AML-193 (cell line): ENCODE measurements at regions not wholly inside any gene's neighbourhood (a gene's known extent, or its start where the extent isn't known, plus 50 kb on each side); places are given as distances from the start of the nearest gene placed in this dataset.
A peak's percentile ranks its signal among the peaks of the same experiment; 100 is the strongest.
"Not testable (repeated sequence)": the region's sequence is repeated elsewhere in the genome, so short reads cannot be mapped to it uniquely, and the experiment has no call there.

Experiments used
- DNase-seq, 2 experiments: peaks; one replicate each; lab custom pipeline; 2025; lab: John Stamatoyannopoulos, UW

DNA sequence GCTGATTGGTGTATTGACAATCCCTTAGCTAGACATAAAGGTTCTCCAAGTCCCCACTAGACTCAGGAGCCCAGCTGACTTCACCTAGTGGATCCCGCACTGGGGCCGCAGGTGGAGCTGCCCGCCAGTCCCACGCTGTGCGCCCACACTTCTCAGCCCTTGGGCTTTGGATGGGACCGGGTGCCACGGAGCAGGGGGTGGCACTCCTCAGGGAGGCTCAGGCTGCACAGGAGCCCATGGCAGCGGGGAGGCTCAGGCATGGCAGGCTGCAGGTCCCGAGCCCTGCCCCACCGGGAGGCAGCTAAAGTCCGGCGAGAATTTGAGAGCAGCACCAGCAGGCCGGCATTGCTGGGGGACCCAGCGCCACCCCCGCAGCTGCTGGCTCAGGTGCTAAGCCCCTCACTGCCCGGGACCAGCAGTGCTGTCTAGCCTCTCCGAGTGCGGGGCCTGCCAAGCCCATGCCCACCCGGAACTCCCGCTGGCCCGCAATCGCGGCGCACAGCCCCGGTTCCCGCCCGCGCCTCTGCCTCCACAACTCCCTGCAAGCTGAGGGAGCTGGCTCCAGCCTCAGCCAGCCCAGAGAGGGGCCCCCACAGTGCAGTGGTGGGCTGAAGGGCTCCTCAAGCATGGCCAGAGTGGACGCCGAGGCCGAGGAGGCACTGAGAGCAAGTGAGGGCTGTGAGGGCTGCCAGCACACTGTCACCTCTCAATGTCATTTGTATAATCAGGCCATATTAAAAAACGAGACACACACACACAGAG, 437.2 kb downstream of the CSNK1G3 start:
- no peak for DNase-seq

DNA sequence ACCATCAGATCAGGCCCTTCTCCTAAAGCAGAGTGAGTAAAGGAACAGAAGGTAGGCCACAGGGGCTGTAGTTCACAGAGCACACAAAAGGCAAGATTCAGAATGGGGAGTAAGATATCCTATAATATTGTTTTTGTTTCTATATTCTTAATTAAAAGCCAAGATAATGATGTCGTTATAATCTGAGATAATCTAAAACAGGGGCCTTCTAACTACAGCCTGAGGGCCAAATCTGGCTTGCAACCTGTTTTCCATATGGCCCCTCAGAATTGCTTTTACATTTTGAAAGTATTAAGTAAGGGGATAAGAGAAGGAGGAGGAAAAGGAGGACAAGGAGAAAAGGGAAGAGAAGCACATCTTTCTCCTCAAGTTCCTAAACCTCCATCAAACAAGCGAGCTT, 435.8 kb downstream of the CSNK1G3 start:
- DNase-seq: no peak

DNA sequence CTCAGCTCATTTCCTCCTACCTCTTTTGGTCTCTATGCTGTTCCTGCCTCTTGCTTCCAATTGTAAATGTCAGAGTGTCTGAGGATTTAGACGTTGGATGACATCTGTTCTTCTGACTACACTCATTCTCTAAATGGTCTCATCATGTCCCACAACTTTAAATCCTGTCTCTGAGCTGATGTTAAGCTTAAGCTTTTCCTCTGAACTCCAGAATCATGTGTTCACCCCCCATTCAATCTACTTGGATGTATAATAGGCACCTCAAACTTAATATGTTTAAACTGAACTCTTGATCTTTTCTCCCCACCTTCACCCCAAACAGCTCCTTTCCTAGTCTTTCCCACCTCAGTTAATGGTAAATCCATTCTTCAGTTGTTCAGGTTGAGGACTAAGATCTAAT, 433.6 kb downstream of the CSNK1G3 start:
- DNase-seq: no peak

DNA sequence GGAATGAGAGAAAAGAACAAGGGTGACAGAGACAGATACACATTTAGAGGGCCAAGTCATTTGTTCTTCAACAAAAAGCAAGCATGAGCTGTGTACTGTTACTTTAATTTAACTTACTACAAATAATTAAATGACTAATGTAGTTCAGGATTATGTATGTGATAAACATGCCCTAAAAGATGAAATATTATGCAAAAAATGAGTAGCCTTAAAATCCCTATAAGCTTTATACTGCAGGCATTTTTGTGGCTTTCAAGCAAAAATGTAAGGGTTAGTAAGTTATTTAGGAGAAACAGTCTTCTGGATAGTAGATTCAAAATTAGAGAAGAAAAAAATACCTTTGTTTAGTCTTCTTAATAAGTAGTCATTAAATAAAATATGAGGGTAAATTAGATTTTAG, 431.2 kb downstream of the CSNK1G3 start:
- no peak for DNase-seq

DNA sequence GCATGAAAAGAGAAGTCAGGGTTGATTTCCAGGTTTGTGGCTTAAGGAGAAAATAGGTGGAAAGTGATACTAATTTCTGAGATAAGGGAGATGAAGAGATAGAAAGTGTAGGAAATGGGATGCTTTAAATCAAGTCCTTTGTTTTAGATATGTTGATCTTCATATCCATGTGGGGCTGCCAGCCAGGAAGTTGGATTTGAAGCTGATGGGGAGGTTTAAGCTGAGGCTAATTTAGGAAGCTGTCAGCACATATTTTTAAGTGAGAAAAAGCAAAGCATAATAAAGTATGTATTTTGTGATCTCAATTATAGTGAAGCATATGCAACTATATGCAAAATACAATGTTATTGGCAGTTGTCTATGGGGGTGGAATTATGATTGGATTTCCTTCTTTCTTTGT, 428.4 kb downstream of the CSNK1G3 start:
- DNase-seq: no peak

DNA sequence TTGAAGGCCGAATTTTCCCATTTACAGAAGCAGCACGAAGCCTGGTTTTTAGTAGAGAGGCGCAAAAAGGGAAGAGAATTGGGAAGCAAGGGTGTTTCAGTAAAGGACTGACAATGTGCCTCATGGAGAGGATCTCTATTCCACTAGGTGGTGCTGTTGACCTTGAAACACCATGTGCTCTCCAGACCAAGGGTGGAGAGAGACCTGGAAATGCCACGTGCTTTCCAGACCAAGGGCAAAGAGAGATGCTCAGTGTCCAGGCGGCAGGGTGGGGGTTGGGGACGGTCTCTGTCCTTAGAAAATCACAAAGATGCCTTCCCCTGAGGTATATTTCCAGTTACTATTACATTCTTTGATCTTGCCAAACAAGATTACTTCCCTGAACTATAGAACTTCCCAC, 425.3 kb downstream of the CSNK1G3 start:
- peak; percentile 40 to 41 for DNase-seq

DNA sequence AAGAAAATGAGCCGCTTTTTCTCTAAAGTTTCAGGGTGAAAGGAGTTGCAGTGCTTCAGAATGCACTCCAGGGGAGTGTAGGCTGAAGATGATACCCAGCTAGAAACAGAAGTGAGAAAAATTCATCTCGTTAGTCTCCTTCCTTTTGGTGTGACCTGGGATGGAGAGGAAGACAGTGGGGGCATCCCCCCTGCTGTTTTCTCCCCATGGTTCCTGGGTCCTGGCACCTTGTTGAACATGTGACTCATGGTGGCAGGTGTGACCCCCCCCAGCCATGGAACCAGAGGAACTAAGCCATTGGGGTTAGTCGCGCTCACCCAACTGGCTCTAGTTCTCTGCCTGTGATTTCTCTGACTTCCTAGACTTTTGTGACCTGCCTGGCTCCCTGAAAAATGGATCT, 424.6 kb downstream of the CSNK1G3 start:
- DNase-seq: no peak

DNA sequence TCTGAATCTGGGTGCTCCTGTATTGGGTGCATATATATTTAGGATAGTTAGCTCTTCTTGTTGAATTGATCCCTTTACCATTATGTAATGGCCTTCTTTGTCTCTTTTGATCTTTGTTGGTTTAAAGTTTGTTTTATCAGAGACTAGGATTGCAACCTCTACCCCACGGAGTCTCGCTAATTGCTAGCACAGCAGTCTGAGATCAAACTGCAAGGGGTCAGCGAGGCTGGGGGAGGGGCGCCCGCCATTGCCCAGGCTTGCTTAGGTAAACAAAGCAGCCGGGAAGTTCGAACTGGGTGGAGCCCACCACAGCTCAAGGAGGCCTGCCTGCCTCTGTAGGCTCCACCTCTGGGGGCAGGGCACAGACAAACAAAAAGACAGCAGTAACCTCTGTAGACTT, 421.8 kb downstream of the CSNK1G3 start:
- not testable (repeated sequence) for DNase-seq

DNA sequence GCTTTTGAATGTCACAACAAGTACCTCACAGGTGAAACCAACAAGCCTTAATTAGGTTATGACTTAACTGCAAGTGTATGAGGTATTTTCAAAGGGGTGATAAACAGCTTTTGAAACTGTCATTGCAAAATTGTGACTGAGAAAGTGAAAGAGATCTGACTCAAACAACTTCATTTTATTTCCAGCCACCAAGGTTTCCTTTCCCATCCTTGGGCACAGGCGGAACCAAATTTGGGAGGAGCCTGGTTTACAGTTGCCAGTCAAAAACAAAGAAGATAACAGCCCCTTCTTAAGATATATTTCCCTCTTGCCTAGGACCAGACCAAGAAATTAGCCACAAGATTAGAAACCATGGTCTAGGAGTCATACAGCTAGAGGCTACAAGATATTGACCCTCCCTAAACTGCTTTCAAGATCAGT, 417.1 kb downstream of the CSNK1G3 start:
- no peak for DNase-seq

DNA sequence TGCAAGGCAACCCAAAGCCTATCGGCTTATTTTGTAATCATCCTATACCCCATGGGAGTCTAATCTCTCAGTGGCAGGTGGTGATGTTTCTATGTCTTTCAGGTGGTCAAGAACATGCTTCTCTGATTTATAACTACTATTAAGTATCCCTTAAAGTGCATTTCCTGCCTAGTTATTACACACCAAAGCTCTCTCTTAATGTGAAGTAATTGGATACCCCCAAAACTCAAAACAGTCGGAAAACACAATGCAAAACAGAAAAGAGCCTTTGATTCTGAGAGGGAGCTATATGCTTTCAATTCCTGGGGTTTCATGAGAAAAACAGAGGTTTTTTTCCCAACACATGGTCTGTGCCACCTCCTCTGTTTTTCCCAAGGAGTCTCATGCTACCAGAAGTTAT, 416.4 kb downstream of the CSNK1G3 start:
- no peak for DNase-seq

DNA sequence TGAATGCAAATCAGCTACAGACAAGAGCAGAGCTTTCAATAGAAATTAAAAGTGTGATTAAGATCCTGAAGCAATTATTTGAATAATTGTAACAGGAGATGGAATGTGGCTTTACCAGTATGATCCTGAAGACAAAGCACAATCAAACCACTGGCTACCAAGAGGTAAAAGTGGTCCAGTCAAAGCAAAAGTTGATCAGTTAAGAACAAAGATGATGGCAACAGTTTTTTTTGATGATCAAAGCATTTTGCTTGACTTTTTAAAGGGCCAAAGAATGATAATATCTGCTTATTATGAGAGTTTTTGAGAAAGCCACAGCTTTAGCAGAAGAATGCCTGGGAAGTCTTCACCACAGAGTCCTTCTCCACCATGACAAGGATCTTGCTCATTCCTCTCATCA, 409.2 kb downstream of the CSNK1G3 start:
- no peak for DNase-seq

DNA sequence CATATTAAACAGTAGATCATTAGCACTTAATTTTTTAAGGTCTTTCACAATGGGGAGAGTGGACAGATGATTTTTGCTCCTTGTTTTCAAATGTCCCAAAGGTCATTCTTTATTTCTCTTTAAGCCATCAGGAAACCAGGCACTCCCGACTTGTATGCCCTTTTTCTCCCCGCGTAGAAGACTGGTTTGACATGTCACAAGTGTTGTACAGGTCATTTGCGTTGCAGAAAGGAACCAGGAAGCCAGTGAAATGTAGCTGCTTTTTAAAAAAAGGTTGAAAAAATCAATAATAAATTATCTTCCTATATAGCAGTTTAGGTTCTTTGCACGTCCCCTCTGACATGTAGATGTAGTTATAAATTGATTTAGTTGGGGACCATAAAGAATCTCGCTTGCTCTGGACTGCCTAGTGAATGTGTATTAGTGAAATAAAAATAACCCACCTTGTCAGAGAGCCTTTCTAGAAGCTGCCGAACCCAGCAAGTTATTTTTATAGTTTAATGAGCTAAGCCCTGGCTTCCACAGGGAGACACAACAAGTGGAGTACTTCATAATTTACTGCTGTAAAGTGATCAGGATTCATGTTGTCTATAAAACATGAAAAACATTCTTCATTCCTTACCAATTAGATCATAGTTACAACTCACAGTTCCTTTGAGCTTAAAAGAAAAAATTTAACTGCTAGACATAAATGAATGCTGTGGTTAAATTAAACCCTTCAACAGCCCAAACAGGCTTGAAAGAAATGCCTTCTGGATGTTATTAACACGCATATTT, 404.6 kb downstream of the CSNK1G3 start:
- no peak for DNase-seq

DNA sequence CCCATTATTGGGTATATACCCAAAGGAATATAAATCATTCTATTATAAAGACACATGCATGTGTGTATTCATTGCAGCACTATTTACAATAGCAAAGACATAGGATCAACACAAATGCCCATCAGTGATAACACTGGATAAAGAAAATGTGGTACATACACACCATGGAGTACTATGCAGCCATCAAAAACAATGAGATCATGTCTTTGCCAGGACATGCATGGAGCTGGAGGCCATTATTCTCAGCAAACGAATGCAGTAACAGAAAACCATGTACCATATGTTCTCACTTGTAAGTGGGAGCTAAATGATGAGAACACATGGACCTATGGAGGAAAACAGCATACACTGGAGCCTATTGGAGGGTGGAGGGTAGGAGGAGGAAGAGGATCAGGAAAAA, 402.4 kb downstream of the CSNK1G3 start:
- DNase-seq: no peak

DNA sequence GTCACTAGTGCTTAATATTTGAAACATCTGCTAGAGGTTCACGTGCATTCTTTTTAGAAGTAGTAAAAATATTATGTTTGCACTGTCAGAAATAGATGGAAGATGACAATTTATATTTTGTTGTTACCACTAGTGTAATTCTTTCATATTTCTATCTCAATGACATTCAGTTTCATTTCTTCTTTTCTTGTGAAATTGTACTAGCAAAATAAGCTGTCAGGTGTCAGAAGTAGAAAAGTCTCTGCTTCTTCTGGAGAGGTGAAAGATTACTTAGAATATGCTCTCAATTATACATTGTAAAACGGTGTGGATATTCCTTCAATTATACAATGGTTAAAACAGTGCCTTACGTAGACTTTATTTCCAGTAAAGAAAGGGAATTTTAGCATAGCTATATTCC, 395.4 kb downstream of the CSNK1G3 start:
- no peak for DNase-seq

DNA sequence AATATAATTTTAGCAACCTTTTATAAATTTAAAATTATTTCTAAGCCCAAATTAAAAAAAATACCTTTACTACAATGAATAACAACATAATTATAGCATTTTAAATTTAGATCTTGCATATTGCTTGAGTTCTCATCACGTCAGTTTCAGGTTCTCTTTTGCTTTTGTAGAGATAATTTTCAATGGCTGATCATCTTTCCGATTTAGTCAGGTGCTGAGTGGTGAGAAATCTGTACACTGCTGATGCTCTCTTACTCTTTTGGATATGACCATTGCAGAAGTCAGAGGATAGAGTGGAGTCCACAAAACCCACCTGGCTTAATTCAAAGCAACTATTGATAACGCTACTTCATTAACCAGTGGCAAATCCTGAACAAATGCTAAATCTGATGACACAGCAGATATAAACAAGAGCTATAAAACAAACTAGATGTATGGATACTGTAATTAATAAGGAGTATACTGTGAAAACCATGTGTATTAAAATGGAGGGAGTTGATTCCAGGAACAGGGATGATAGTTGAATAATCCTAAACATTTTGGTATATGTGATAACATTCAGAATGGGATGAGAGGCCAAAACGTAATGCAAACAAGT, 394.8 kb downstream of the CSNK1G3 start:
- no peak for DNase-seq

DNA sequence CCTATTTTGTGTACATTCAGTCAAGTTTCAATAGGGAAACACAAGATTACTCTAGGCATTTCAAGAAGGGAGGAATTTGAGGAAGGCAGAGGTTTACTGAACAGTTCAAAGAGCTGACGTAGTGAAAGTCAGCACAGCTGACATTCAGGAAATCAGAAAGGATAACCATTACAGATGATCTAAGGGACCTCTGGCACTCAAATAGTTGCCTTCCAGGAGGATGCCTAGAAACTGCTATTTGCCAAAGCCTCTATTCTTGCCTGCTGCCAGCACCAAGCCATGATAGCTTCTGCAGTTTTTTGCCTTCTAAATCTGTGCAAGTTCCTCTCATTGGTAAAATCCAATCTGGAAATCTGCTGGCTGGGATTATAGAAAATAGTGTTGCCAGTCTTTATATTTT, 373.1 kb downstream of the CSNK1G3 start:
- no peak for DNase-seq

DNA sequence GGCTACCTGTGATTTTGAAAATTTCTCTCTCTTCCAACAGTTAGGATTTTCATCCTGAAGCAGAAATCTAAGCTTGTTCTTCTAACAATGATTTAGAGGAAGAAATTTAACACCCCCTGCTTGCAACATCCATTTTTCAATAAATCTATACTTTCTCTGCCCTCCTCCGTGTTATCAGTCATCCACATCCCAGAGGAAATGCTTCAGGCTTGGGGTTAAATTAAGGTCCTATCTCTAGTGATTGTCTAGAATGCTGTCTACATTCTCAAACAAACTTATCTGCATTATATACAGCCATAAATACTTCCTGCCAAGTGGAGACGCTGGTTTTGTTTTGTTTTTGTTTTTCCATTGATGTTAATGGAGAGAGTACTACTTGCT, 371.0 kb downstream of the CSNK1G3 start:
- no peak for DNase-seq

DNA sequence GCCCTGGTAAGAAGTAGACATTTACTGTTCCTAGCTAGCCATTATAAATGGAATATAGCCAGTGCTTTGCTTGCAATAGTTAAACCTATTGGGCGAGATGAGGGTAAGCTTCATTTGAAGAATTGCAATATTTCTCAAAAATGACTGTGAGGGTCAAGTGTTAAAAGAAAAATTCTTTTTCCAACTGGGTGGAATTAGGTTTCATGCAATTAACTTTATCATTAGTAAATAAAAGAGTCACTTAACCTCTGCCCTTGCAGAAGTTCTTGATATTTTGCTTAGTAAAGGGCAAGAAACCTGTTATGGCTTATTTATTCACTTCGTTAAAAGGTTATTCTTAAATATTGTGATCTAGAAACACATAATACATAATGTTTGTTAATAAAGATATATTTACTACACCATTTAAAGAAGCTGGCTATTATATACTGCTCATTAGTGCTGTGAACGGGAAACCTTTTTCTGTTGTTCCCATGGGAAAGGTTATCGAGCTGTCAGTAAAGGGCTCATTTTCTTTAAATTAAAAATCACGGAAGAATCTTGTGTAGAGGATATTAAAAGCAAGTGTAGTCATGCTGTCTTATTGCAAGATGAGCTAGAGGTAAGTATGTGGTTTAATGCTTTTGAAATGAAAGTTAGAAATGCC, 370.5 kb downstream of the CSNK1G3 start:
- no peak for DNase-seq

DNA sequence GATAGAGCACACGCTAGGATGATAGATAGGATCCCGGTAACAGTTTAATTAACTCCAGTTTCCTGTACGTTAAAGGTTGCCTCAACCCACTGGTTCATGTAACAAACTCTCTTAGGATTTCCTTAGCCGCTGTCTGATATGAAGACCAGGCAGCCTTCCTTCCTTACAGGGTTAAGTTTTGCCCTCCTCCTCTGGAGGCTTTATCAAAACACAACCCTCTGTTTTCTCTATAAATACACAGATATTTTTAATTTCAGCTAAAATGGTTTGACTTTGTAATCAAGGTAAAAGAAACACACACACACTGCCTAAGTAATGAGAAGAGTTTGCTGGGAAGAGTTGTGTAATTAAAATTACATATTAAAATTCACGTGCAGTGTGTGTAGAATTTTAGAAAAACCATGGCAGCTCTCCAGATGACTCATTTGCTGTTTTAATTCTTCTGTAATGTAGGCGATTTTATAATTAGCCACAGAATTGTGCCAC, 369.8 kb downstream of the CSNK1G3 start:
- no peak for DNase-seq

DNA sequence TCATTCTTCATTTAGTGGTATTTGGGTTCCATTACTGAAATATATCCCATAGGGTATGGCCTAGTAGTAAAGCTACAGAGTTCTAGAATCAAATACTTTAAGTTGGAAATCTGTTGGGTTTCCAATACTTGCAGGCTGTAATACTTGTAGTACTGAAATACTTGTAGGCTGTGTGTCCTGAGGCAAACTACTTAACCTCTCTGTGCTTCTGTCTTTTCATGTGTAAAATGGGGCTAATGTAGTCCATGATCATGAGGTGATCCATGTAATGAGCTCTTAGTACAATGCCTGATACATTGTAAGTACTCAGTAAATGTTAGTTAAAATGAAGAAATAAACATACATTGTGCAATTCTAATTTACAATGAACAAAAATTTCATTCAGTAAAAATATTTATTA, 368.9 kb downstream of the CSNK1G3 start:
- no peak for DNase-seq

DNA sequence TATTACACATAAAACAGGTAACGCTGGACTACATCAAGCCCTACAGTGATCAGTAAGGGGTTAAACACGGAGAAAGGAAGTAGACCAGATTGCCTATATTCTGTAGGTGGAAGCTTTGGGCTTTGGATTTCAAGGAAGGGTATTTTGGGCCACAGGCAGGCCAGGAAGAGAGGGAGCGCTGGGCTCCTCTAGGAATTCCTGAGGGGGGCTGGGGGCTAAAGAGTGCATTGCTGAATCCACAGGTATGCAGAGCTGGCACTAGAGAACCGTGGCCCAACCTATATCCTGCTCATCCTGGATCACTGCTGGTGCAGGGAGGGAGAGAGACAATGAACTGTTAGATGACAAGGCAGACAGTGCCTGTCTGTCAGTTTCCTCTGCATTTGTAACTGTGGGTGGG, 367.1 kb downstream of the CSNK1G3 start:
- DNase-seq: no peak

DNA sequence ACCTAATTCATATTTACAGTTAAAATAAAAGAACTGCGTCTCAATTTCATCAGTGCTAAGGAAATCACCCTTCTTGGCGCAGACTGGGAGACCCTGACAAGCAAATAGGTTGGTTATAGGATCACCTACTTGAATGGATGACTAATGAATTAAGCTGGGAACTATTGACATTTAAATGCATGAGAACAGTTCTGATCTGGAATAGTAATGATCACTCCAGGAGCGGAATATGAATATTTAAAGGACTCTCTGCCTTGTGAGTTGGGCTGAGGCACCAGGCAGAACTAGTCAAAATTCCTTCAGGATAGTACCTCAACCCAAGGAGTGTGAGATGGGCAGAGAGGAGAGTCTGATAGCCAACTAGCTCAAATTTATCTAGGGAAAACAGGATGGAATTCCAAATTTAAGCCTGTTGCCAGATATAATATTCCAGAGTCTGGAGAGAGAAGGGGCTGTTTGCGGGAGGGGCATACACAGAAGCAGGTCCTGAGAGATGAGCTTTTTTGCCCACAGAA, 364.4 kb downstream of the CSNK1G3 start:
- DNase-seq: no peak
